ENCODE measurements at regions not wholly inside any gene's neighbourhood (a gene's known extent, or its start where the extent isn't known, plus 50 kb on each side); places are given as distances from the start of the nearest gene placed in this dataset.
"Not testable (repeated sequence)": the region's sequence is repeated elsewhere in the genome, so short reads cannot be mapped to it uniquely, and the experiment has no call there.

DNA sequence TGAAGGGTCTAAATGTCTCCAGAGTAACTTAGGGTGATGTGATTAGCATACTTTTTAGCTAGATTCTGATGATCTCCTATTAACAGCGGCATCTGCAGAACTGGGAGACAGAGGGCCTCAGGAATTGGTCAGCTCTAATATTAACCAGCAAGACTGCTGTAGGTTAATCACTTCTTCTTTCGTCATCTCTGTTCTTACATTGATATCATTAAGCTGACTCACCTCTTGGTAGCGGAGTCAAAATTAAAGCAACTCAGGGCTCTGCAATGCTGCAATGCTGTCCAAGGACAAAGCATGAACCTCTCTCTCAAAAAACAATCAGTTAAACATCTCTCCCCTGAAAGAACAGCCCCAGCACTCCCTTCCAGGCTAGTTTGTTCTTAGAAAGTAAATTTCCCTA is 57.5 kb upstream of the TRA2B start:
- POLR2A ChIA-PET: no interaction called here

GRCh38 chr3:185992831-185993374 is 55.1 kb upstream of the TRA2B start:
- no peak overlapping the region for H3K4me3 Mint-ChIP-seq
- H3K27me3 Mint-ChIP-seq: peaks cover 3% of the 10 kb centered on the region
- H3K36me3 Mint-ChIP-seq (ENCODE audit: low read depth): no peaks in the 10 kb centered on the region
- no peak for TF ChIP-seq CTCF (IDR thresholded peaks at IDR 0.05)
- ATAC-seq (no peak), DNase-seq (no peak)
- no peak overlapping the region for H3K27ac Mint-ChIP-seq
- CTCF ChIA-PET: interaction anchor here (1.6 kb wide), 1 partner anchor 10 kb away, joined by 7 read pairs; no protein-coding TSS in a partner anchor
- intact Hi-C loops (cut with micrococcal nuclease): no loop called here
- H3K4me1 Mint-ChIP-seq (ENCODE audit: low read depth): no peaks in the 10 kb centered on the region
- H3K9me3 Mint-ChIP-seq: no peaks in the 10 kb centered on the region
- POLR2A ChIA-PET: interaction anchor here (0.8 to 1.1 kb wide), 2 partner anchors 16 to 250 kb away, joined by 3 to 4 read pairs; no protein-coding TSS in a partner anchor

More for the DNA sequence above, 57.5 kb upstream of the TRA2B start:
- intact Hi-C loops (cut with micrococcal nuclease): no loop called here
- DNase-seq (no peak), ATAC-seq (no peak)
- Mint-ChIP-seq H3K9me3 (no peaks in the 10 kb centered on the region), H3K4me3 (no peak overlapping the region), H3K27ac (no peak overlapping the region), H3K4me1 (ENCODE audit: low read depth) (no peaks in the 10 kb centered on the region), H3K36me3 (ENCODE audit: low read depth) (no peaks in the 10 kb centered on the region), H3K27me3 (peaks cover 6% of the 10 kb centered on the region)
- no peak for TF ChIP-seq CTCF (IDR thresholded peaks at IDR 0.05)
- CTCF ChIA-PET: interaction anchor here (0.9 to 3.1 kb wide), 4 partner anchors 12 to 620 kb away, joined by 3 to 23 read pairs (median 4); no protein-coding TSS in a partner anchor

GRCh38 chr3:185990995-185991394 is 53.2 kb upstream of the TRA2B start:
- H3K9me3 Mint-ChIP-seq; intact Hi-C loops (cut with micrococcal nuclease); H3K27me3 Mint-ChIP-seq; ATAC-seq; H3K4me1 Mint-ChIP-seq (ENCODE audit: low read depth); H3K4me3 Mint-ChIP-seq; H3K27ac Mint-ChIP-seq; DNase-seq; H3K36me3 Mint-ChIP-seq (ENCODE audit: low read depth); POLR2A ChIA-PET: not testable (repeated sequence)
- CTCF ChIA-PET: interaction anchor here (1.0 to 4.3 kb wide), 3 partner anchors 13 to 290 kb away, joined by 3 to 23 read pairs (median 6); no protein-coding TSS in a partner anchor

DNA sequence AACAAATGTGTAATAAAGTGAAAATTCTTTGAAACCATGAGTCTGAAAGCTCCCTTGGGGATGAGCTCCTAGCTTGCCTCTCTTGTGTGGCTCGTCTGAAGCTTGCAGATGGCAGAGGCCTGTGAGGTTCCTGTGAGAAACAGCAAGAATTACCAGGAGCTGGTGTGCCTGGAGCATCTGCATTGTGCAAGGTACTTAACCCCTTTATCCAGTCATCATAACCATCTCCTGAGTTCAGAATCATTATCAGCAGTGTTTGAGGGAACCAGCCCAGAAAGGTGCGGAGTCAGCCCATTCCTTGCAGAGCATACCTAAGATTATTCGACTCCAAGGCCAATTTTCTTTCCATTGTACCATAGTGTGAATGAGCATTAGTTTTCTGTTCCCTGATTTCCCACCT is 51.7 kb upstream of the TRA2B start:
- no peak for TF ChIP-seq CTCF (IDR thresholded peaks at IDR 0.05)
- Mint-ChIP-seq H3K27me3 (peaks cover 3% of the 10 kb centered on the region), H3K4me3 (no peak overlapping the region), H3K36me3 (ENCODE audit: low read depth) (no peaks in the 10 kb centered on the region), H3K9me3 (no peaks in the 10 kb centered on the region), H3K4me1 (ENCODE audit: low read depth) (no peaks in the 10 kb centered on the region), H3K27ac (no peak overlapping the region)
- no peak for DNase-seq
- no peak for ATAC-seq
- ChIA-PET CTCF (interaction anchor here (0.7 to 4.3 kb wide), 6 partner anchors 12 to 627 kb away, joined by 3 to 23 read pairs (median 6); no protein-coding TSS in a partner anchor), POLR2A (no interaction called here)
- intact Hi-C loops (cut with micrococcal nuclease): loop anchor here (10.0 kb wide), 1 partner anchor 105 kb away; no protein-coding TSS in a partner anchor

GRCh38 chr3:185988816-185989175 is 51.0 kb upstream of the TRA2B start:
- intact Hi-C loops (cut with micrococcal nuclease): loop anchor here (10.0 kb wide), 1 partner anchor 106 kb away; no protein-coding TSS in a partner anchor
- Mint-ChIP-seq H3K4me3 (no peak overlapping the region), H3K9me3 (no peaks in the 10 kb centered on the region), H3K36me3 (ENCODE audit: low read depth) (no peaks in the 10 kb centered on the region), H3K27ac (no peak overlapping the region), H3K4me1 (ENCODE audit: low read depth) (no peaks in the 10 kb centered on the region), H3K27me3 (peaks cover 3% of the 10 kb centered on the region)
- ATAC-seq: no peak
- POLR2A ChIA-PET: no interaction called here
- no peak for DNase-seq
- CTCF ChIA-PET: interaction anchor here (1.1 to 4.3 kb wide), 4 partner anchors 11 to 626 kb away, joined by 5 to 23 read pairs (median 6); no protein-coding TSS in a partner anchor
- no peak for TF ChIP-seq CTCF (IDR thresholded peaks at IDR 0.05)

Data from activated CD8-positive, alpha-beta T cell treated with anti-CD3 and anti-CD28 coated beads for 36 hours (primary cell).